HG02981 (cell line): ENCODE measurements at regions not wholly inside any gene's neighbourhood (a gene's known extent, or its start where the extent isn't known, plus 50 kb on each side); places are given as distances from the start of the nearest gene placed in this dataset.

ENCODE experiments used
- ATAC-seq: cut with Tn5 transposase; IDR thresholded peaks from one replicate; pipeline ENCODE4 v1.9.1; 2021; ENCODE audit warnings: mild to moderate bottlenecking, moderate library complexity; ENCODE audit not compliant: unreplicated experiment

GRCh38 chr4:177937041-177937440, 494.8 kb upstream of the AGA start:
- no peak for ATAC-seq

GRCh38 chr4:177938226-177938625, 496.0 kb upstream of the AGA start:
- no peak for ATAC-seq

GRCh38 chr4:177945268-177945667, 503.0 kb upstream of the AGA start:
- ATAC-seq: no peak

DNA sequence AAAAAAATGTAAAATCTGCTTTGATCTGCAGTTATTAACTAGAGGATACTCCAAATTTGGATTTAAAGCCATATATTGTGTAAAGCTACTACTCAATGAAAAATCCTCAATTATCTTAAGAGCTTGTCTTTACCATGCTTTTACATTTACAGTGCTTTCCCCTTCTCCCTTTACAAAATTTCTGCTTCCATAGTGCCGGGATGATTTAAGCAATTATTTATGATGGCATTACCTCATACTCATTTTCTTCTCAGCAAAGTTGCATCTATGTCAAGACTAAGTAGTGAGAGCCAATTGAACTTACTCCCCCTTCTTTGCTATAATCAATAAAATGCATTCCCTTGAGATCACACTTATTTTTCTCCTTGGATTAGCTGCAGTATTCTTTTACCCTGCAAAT, 505.4 kb upstream of the AGA start:
- ATAC-seq: no peak

DNA sequence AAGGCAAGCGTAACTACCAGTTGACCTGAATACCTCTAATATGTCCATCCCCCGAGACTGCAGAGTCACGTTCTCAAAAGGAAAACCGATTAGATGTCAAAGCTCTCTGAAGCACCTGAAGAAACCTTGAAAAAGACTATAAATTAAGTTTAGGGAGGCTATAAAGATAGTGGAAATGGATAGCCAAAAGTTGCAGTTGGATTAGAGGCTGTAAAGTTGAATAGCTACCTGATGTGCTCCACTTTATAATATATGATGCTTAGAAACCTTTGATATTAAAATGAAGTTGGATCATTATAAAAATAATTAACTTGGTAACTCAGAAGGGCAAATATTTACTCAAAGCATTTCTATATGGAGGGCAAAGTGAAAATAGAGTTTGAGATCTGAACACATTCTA, 506.6 kb upstream of the AGA start:
- no peak for ATAC-seq

- ATAC-seq: no peak
Observed at GRCh38 chr4:177951026-177951425, 508.8 kb upstream of the AGA start.

DNA sequence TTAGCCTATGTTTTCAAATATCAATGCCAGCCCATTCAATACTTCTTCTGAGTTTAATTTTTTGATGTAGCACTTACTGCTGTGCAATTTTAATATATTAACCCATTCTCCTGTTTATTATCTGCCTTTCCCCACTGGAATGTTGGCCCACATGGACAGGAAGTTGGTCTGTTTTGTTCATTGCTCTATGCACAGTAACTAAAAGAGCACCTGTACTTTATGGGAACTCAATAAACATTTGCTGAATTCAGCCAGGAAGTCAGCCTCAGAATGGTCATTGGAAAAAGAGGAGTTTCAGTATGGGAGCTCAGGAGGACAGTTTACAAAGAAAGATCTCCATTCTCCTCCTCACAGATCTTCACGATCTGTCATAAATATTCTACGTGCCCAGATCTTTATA, 510.5 kb upstream of the AGA start:
- ATAC-seq: no peak

GRCh38 chr4:177957596-177958360, 515.5 kb upstream of the AGA start:
- ATAC-seq: no peak

DNA sequence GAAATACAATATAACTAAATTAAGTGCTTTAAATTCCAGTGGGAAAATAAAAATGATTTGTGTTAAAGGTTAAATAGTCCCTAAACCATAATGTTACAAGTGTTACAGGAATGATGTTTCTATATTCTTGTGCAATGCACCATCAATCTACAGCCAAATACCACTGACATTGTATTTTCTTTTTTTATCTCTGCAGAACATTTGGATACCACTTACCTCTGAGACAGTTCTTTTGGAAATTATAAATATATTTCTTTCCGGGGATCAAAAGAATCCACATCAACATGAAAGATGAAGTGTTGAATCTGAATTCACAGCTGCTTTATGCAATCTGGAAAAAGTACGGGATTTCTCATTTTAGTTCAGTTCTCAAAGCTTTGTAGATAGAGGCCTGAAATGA, 518.3 kb upstream of the AGA start:
- no peak for ATAC-seq

DNA sequence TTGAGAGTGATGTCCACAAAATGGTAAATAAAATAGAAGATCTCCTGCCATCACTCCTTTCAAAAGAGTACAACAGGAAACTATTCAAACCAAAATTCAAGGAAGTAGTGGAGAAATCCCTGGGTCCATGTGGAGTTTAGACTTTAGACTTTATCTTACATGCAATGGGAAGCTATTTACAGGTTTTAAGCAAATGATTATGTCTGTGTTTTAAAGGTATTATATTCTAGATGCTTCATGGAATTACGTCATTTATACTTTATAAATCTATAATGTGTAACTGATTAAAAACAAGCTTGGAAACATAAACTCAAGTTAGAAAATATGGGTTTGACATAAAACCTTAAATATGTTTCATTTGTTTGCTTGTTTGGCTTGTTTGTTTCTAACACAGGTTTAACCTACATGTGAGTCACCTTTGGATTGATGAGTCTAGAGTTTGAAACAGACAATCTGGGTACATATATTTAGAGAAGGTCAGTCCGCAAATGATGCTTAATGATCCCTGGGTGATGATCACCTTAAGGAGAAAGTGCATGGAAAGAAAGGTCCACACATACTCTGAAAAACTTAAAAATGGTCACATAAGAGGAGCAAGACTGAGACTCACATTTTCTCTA, 519.6 kb upstream of the AGA start:
- no peak for ATAC-seq

DNA sequence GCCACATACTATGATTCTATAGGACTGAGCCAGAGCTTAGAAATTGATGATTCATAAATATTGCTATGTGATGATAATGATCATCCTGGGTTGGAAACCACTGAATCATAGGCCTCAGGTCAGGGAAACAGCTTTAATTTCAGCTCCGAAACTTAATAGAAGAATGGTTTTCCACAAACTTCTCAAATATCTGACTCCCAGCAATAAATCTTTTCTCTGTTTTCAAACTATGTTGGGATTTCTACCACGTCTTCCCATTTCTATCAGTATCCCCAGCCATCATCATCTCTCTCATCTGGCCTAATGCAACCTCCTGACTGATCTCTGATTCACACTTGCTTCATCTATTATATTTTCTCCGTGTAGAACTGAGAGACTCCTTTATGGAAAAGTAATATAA, 521.8 kb upstream of the AGA start:
- no peak for ATAC-seq

GRCh38 chr4:177964693-177965168, 522.5 kb upstream of the AGA start:
- no peak for ATAC-seq

DNA sequence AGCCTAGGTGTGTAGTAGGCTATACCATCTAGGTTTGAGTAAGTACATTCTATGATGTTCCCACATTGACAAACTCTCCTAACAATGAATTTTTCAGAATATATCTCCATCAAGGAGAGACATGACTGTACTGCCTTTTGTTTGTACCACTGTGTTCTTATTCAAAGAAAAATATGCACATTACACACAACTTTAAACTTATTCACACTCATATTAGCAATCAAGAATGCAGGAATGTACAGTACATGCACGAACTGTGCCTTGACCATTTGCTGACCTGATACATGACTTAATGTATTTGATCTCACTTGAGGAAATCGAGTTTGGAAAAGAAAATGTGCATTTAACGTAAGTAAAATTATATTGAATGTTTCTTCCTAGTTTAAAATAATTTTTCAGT, 525.1 kb upstream of the AGA start:
- ATAC-seq: no peak

GRCh38 chr4:177968817-177969442, 526.7 kb upstream of the AGA start:
- ATAC-seq: no peak

- ATAC-seq: no peak
Observed at GRCh38 chr4:177974461-177974860, 532.2 kb upstream of the AGA start.

GRCh38 chr4:177975315-177975987, 533.2 kb upstream of the AGA start:
- no peak for ATAC-seq

DNA sequence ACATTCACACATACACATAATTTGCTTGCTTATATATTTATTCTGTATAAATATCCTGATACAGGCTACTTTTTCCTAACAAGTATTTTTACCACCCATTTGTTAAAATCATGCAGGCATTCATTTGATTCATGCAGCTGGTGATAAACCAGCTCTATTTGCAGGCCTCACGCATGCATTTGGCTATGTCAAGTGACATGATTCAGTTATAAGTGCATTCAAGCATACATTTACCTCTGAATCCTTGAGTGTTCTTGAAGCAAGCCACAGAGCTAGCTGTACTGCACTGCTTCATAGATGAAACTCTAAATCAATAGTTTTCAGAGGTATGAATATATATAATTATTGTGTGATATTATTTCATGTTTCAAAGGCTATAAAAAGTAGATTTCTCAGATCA, 544.0 kb upstream of the AGA start:
- no peak for ATAC-seq

DNA sequence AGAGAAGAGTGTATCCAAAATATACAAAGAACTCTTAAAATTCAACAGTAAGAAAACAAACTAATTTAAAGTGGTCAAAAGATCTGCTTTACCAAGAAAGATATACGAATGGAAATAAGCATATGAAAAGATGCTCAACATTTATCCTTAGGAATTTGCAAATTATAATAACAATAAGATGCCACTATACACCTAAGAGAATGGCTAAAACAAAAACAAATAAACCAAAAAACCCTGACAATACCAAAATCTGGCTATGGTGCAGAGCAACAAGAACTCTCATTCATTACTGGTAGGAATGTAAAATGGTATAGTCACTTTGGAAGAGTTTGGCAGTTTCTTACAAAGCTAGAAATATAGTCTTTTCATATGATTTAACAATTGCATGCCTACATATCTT, 545.7 kb upstream of the AGA start:
- ATAC-seq: no peak

GRCh38 chr4:177989503-177990201, 547.4 kb upstream of the AGA start:
- no peak for ATAC-seq

DNA sequence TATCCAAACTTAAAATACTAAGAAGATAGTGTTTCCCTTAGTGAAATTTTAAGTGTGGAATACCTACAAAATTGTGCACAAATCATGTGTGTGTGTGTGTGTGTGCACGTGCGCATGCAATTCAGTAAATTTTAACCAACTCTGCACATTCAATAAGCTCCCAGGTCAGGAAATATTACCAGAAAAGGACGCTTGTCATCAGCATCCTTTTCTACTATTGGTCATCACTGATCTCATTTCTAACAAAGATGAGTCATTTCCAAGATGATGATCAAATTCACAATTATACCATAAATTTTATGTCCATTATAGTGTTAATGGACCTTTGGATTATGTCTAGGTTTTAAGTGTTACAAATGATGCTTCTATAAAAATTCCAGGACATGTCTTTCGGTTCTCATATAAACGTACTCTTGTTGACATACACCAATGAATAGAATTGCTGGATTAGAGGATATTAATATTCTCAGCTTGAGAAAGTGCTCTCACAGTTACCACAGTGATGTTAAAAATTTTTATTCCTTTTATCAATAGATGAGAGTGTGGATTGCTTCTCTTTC, 560.9 kb upstream of the AGA start:
- no peak for ATAC-seq

- no peak for ATAC-seq
Observed at GRCh38 chr4:178010596-178010995, 568.4 kb upstream of the AGA start.
